GM21529 (cell line): ENCODE measurements at regions not wholly inside any gene's neighbourhood (a gene's known extent, or its start where the extent isn't known, plus 50 kb on each side); places are given as distances from the start of the nearest gene placed in this dataset.

Experiments
- ATAC-seq: cut with Tn5 transposase; IDR thresholded peaks from one replicate; pipeline ENCODE4 v1.9.1; 2021; ENCODE audit not compliant: unreplicated experiment

DNA sequence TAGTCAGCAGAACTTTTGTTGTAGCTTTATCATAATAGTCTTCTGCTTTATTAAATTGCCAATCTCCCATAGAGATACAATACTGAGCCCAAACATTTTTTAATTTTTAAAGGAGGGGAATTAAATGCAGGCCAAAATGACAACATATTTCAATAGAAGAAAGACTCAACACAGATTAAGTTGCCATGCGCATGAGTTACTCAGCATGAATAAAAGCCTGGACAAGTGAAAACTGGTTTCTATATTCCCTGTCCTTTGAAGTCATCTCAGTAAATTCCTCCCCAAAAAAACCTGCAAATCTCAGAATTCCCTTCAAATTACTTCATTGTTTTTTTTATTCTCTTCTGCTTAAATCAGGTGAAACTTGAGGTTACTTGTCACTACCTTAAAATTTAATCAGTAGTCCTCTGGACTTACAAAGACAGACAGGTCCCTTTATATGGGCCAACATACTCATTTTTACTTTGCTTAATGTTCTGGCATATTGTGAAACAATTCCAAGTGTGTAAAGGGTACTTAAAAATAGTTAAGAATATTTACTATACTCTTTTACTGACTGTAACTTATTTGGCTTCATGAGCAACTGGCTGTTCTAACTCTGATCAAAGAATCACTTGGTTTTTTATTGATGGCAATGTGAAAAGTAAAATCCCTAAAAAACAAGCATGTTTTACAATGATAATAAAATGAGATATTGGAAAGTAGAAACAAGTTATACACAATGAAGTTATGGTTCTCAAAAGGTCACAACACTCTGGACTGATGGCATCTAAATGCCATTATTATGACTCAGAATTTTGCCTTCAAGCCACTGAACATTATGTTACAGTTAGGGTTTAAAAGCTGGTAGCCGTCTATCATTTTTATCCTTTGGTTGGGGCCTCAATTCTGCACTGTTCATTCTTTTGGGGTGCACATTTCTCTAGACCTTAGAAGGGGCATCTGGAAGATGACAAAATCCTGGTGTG lies 49.9 kb upstream of the COL21A1 start:
- ATAC-seq = no peak
